Upper lobe of left lung (tissue), 6 donors: ENCODE measurements at regions not wholly inside any gene's neighbourhood (a gene's known extent, or its start where the extent isn't known, plus 50 kb on each side); places are given as distances from the start of the nearest gene placed in this dataset.

Experiments
- ATAC-seq, 2 donors: fragments of 200-7000 bp; cut with Tn5 transposase; one replicate each; pipeline ENCODE4 v1.9.1; 2022; ENCODE audit warnings: mild to moderate bottlenecking in 2 of 2, moderate library complexity in 2 of 2; ENCODE audit not compliant: low FRiP score in 2 of 2
- DNase-seq, 2 donors: peaks; one replicate each; pipeline ENCODE4 v3.0.0-alpha.2; 2019 to 2020
- H3K27ac ChIP-seq, 4 donors: fragments of 200-600 bp; sonication (generic); one replicate each; pipeline ENCODE4 v1.5.1; 2016 to 2019
- H3K27me3 ChIP-seq, 4 donors: fragments of 200-600 bp; sonication (generic); one replicate each; pipeline ENCODE4 v1.5.1; 2017 to 2019
- H3K36me3 ChIP-seq, 4 donors: fragments of 200-600 bp; sonication (generic); one replicate each; pipeline ENCODE4 v1.5.1; 2016 to 2019
- H3K4me1 ChIP-seq, 4 donors: fragments of 200-600 bp; sonication (generic); one replicate each; pipeline ENCODE4 v1.5.1; 2018 to 2019
- H3K4me3 ChIP-seq, 4 donors: fragments of 200-600 bp; sonication (generic); one replicate each; pipeline ENCODE4 v1.5.1; 2017 to 2019; ENCODE audit warnings: mild to moderate bottlenecking in 2 of 4, moderate library complexity in 1 of 4
- H3K9me3 ChIP-seq, 4 donors: fragments of 200-600 bp; sonication (generic); one replicate each; pipeline ENCODE4 v1.5.1; 2018 to 2019
- CTCF ChIP-seq, 6 experiments: fragments of 450-650 bp in 4 of 6; fragments of 200-600 bp in 2 of 6; sonication (generic) in 2 of 6; IDR thresholded peaks; one replicate each; pipeline ENCODE4 v1.5.1; 2016 to 2019; ENCODE audit warnings: antibody characterized with exemption in 6 of 6
- EP300 ChIP-seq, 4 donors: sonication (generic); formaldehyde crosslinking; IDR thresholded peaks; one replicate each; pipeline ENCODE4 v1.5.1; 2017; ENCODE audit warnings: antibody characterized with exemption in 4 of 4, control low read depth in 2 of 4
- POLR2A ChIP-seq, 4 donors: fragments of 450-650 bp; IDR thresholded peaks; one replicate each; pipeline ENCODE4 v1.5.1; 2016 to 2017; ENCODE audit warnings: antibody characterized with exemption in 4 of 4, mild to moderate bottlenecking in 2 of 4
- POLR2AphosphoS5 ChIP-seq, 2 donors: sonication (generic); formaldehyde crosslinking; IDR thresholded peaks; one replicate each; pipeline ENCODE4 v1.5.1; 2017; ENCODE audit warnings: antibody characterized with exemption in 2 of 2
- WGBS, 2 donors: methylation state at CpG; one replicate each; pipeline ENCODE4 v1.1.5; 2017 to 2018; 5-methylcytosine and 5-hydroxymethylcytosine counted together
- donor health status: DM: no; HTN: no; CAD: no; lungs with moderate emphysema.
- donor health status: DM: no; HTN: yes; CAD: no; lungs with severe emphysema.

GRCh38 chr10:26952094-26952493, 91.3 kb upstream of the ABI1 start:
- Histone ChIP-seq H3K36me3 (no peaks in the 10 kb centered on the region), H3K4me3 (no peak overlapping the region), H3K9me3 (no peaks in the 10 kb centered on the region), H3K27me3 (no peaks in the 10 kb centered on the region), H3K27ac (no peak overlapping the region), H3K4me1 (no peaks in the 10 kb centered on the region)
- TF ChIP-seq CTCF (IDR thresholded peaks at IDR 0.05) (no peak), POLR2A (IDR thresholded peaks at IDR 0.05) (no peak), POLR2AphosphoS5 (IDR thresholded peaks at IDR 0.05) (no peak), EP300 (IDR thresholded peaks at IDR 0.05) (no peak)
- 61 to 76% methylated on average over 3 of the region's 3 CpGs for WGBS, 2 donors
- ATAC-seq: no peak
- DNase-seq: no peak

- 69 to 88% methylated on average over 1 of the region's 1 CpG for WGBS, 2 donors
- ATAC-seq (no peak), DNase-seq (no peak)
- Histone ChIP-seq H3K9me3 (no peaks in the 10 kb centered on the region), H3K4me1 (no peaks in the 10 kb centered on the region), H3K27me3 (no peaks in the 10 kb centered on the region), H3K36me3 (no peaks in the 10 kb centered on the region), H3K27ac (no peak overlapping the region), H3K4me3 (no peak overlapping the region)
- TF ChIP-seq EP300 (IDR thresholded peaks at IDR 0.05): no peak
Measured at GRCh38 chr10:26951650-26952049, 90.9 kb upstream of the ABI1 start.

DNA sequence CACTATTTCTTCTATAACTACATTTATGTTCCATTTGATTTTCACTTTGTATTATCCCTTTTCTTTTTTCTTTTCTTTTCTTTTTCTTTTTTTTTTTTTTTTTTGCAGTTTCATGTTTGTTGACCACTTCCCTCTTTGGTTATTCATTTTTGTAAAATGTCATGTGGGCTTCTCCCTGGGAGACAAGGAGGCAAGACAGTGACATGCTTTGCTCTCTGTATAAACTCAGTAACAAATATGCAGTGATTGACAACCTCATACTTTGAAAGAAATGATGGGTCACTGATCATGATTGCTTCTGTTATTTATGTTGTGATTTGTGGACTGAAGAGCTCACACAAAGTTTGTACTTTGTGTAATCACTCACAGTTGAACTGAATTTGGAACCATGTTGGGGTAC, 90.2 kb upstream of the ABI1 start:
- ATAC-seq: no peak
- no peak for DNase-seq
- H3K27me3 ChIP-seq: no peaks in the 10 kb centered on the region
- no peaks in the 10 kb centered on the region for H3K36me3 ChIP-seq
- H3K4me3 ChIP-seq: no peak overlapping the region
- no peaks in the 10 kb centered on the region for H3K4me1 ChIP-seq
- H3K27ac ChIP-seq: no peak overlapping the region
- TF ChIP-seq POLR2A (IDR thresholded peaks at IDR 0.05): no peak
- H3K9me3 ChIP-seq: no peaks in the 10 kb centered on the region

- DNase-seq (peak in 1 of 2 donors; percentile 72), ATAC-seq (peak in 1 of 2 donors; percentile 40)
- H3K27ac ChIP-seq: no peak overlapping the region
- 69 to 82% methylated on average over 16 to 29 of the region's 29 CpGs for WGBS, 2 donors
- TF ChIP-seq CTCF (IDR thresholded peaks at IDR 0.05): no peak
- TF ChIP-seq POLR2AphosphoS5 (IDR thresholded peaks at IDR 0.05): no peak
- TF ChIP-seq POLR2A (IDR thresholded peaks at IDR 0.05): no peak
- TF ChIP-seq EP300 (IDR thresholded peaks at IDR 0.05): no peak
- no peaks in the 10 kb centered on the region for H3K36me3 ChIP-seq
- H3K9me3 ChIP-seq: no peaks in the 10 kb centered on the region
- H3K27me3 ChIP-seq: no peaks in the 10 kb centered on the region
- no peaks in the 10 kb centered on the region for H3K4me1 ChIP-seq
- no peak overlapping the region for H3K4me3 ChIP-seq
Measured at GRCh38 chr10:26946102-26946811, 85.5 kb upstream of the ABI1 start.

DNA sequence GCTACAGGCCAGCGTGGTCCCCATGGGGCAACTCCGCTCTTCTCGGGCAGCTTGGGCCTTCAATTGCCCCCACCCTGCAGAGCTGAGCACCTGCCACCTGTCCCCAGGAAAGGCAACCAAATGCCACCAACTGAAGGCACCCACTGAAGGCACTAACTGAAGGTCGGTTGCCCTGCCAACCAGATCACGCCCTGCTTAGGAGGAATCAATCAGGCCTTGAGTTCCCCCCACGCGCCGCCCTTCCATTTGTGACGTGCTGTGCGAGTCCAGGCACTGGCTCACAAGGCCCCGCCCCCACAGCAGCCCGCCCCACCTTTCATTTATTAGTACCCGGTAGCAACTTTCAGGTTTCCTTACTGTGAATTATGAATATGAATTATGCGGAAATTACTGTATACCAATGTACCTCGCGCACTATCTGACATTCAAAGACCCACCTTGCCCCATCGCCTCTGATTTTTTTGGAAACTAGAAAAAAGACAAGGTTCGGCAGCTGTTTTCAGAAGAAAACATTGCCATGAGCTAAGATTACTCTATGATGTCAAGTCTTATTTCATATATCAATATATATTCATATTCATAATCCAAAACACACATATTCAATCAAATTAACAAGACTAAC, 83.6 kb upstream of the ABI1 start:
- no peak overlapping the region for H3K27ac ChIP-seq
- H3K36me3 ChIP-seq: no peaks in the 10 kb centered on the region
- no peaks in the 10 kb centered on the region for H3K9me3 ChIP-seq
- no peak overlapping the region for H3K4me3 ChIP-seq
- 86 to 91% methylated on average over 18 of the region's 18 CpGs for WGBS, 2 donors
- ATAC-seq (no peak), DNase-seq (peak in 1 of 2 donors; percentile 41)
- no peaks in the 10 kb centered on the region for H3K4me1 ChIP-seq
- no peak for TF ChIP-seq POLR2AphosphoS5 (IDR thresholded peaks at IDR 0.05)
- no peak for TF ChIP-seq EP300 (IDR thresholded peaks at IDR 0.05)
- TF ChIP-seq CTCF (IDR thresholded peaks at IDR 0.05): no peak
- no peak for TF ChIP-seq POLR2A (IDR thresholded peaks at IDR 0.05)
- no peaks in the 10 kb centered on the region for H3K27me3 ChIP-seq

DNA sequence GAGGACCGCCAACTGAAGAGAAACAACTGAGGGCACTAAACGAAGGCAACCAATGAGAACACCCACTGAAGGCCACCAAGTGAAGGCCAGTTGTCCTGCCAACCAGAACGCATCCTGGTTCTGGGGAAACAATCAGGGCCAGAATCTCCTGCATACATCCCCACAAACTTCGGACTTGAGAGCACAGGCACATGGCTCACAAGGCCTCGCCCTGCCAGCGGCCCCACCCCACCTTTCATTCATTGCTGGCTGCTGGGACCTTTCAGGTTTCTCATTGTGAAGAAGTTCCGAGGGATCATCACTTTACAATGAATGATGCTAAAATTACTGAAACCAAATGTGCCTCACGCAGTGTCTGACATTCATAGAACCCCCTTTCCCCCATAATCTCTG, 79.2 kb upstream of the ABI1 start:
- DNase-seq (peak in 1 of 2 donors; percentile 59), ATAC-seq (no peak)
- no peaks in the 10 kb centered on the region for H3K4me1 ChIP-seq
- no peak for TF ChIP-seq CTCF (IDR thresholded peaks at IDR 0.05)
- TF ChIP-seq POLR2AphosphoS5 (IDR thresholded peaks at IDR 0.05): no peak
- no peak for TF ChIP-seq EP300 (IDR thresholded peaks at IDR 0.05)
- no peak for TF ChIP-seq POLR2A (IDR thresholded peaks at IDR 0.05)
- H3K27ac ChIP-seq: no peak overlapping the region
- 79 to 94% methylated on average over 7 of the region's 8 CpGs for WGBS, 2 donors
- no peaks in the 10 kb centered on the region for H3K27me3 ChIP-seq
- H3K4me3 ChIP-seq: no peak overlapping the region
- H3K36me3 ChIP-seq: no peaks in the 10 kb centered on the region
- H3K9me3 ChIP-seq: no peaks in the 10 kb centered on the region
